B cell (primary cell): ENCODE measurements at regions not wholly inside any gene's neighbourhood (a gene's known extent, or its start where the extent isn't known, plus 50 kb on each side); places are given as distances from the start of the nearest gene placed in this dataset.

Source experiments
- ATAC-seq: fragments of 200-7000 bp; cut with Tn5 transposase; one replicate; pipeline ENCODE4 v1.10.0; 2021; ENCODE audit warnings: low read depth, mild to moderate bottlenecking, moderate number of reproducible peaks, moderate library complexity
- CTCF ChIA-PET: fragments of 350-600 bp; sonication (Branson Sonifier 250); formaldehyde crosslinking; loops from one replicate; lab custom pipeline; 2021; ENCODE audit warnings: antibody characterized with exemption, inconsistent platforms; lab: Charles Lee
- POLR2A ChIA-PET: fragments of 350-600 bp; sonication (Branson Sonifier 250); formaldehyde crosslinking; loops from one replicate; lab custom pipeline; 2021; ENCODE audit warnings: antibody characterized with exemption; lab: Charles Lee
- DNase-seq: peaks from one replicate; pipeline ENCODE4 v3.0.0; 2013
- H2AFZ ChIP-seq: 2 replicates; pipeline ENCODE4 v1.6.1; 2012; ENCODE audit warnings: mild to moderate bottlenecking, low read depth, low read length; ENCODE audit not compliant: insufficient read depth, poor library complexity, severe bottlenecking
- H3K27ac ChIP-seq, 2 donors: 1 replicate in 1 of 2; 2 replicates in 1 of 2; pipeline ENCODE4 v1.5.1; 2012 to 2013; ENCODE audit warnings: low read length in 2 of 2, mild to moderate bottlenecking in 2 of 2, moderate library complexity in 1 of 2
- H3K27me3 ChIP-seq, 4 experiments: fragments of 200-600 bp in 1 of 4; sonication (generic) in 1 of 4; replicated peaks in 1 of 4; 1 replicate in 2 of 4; 2 replicates in 2 of 4; pipeline versions ENCODE4 v1.6.1 to v1.7.0; 2013 to 2016; ENCODE audit warnings: low read length in 3 of 4, mild to moderate bottlenecking in 2 of 4, mixed read lengths in 1 of 4, moderate library complexity in 1 of 4; ENCODE audit not compliant: insufficient read depth in 4 of 4, control insufficient read depth in 3 of 4; ENCODE audit errors: control extremely low read depth in 1 of 4
- H3K36me3 ChIP-seq, 2 experiments: replicated peaks in 1 of 2; 1 replicate in 1 of 2; 2 replicates in 1 of 2; pipeline versions ENCODE4 v1.6.1 to v1.7.1; 2013; ENCODE audit warnings: low read length in 1 of 2; ENCODE audit not compliant: insufficient read depth in 2 of 2, control insufficient read depth in 1 of 2; ENCODE audit errors: control extremely low read depth in 1 of 2, extremely low read depth in 1 of 2
- H3K4me1 ChIP-seq, 2 donors: fragments of 200-600 bp in 1 of 2; sonication (generic) in 1 of 2; 1 replicate in 1 of 2; 2 replicates in 1 of 2; pipeline versions ENCODE4 v1.5.1 to v1.6.1; 2013 to 2017; ENCODE audit warnings: low read length in 2 of 2; ENCODE audit not compliant: control insufficient read depth in 2 of 2, insufficient read depth in 2 of 2
- H3K4me2 ChIP-seq: replicated peaks from 2 replicates; pipeline ENCODE3; 2012; ENCODE audit warnings: mild to moderate bottlenecking, low read depth, low read length; ENCODE audit not compliant: poor library complexity, severe bottlenecking
- H3K4me3 ChIP-seq, 5 experiments: fragments of 200-600 bp in 1 of 5; sonication (generic) in 1 of 5; 1 replicate in 3 of 5; 2 replicates in 2 of 5; pipeline versions ENCODE4 v1.5.1 to v1.7.0; 2011 to 2016; ENCODE audit warnings: low read length in 4 of 5, mild to moderate bottlenecking in 4 of 5, low read depth in 2 of 5, control low read depth in 1 of 5, moderate library complexity in 1 of 5; ENCODE audit not compliant: insufficient read depth in 1 of 5; ENCODE audit errors: control extremely low read depth in 1 of 5, extremely low read depth in 1 of 5
- H3K79me2 ChIP-seq: fragments of 200-600 bp; sonication (generic); one replicate; pipeline ENCODE4 v1.6.0; 2016; ENCODE audit warnings: low read length; ENCODE audit not compliant: control insufficient read depth, insufficient read depth
- H3K9ac ChIP-seq: fragments of 200-600 bp; sonication (generic); 2 replicates; pipeline ENCODE4 v1.6.1; 2017; ENCODE audit warnings: mild to moderate bottlenecking, low read length, moderate library complexity
- H3K9me3 ChIP-seq, 3 donors: one replicate each; pipeline versions ENCODE4 v1.6.1 to v1.7.1; 2013; ENCODE audit warnings: low read length in 2 of 3; ENCODE audit not compliant: control insufficient read depth in 2 of 3, insufficient read depth in 1 of 3; ENCODE audit errors: control extremely low read depth in 1 of 3
- H4K20me1 ChIP-seq: 2 replicates; pipeline ENCODE4 v1.6.0; 2012; ENCODE audit warnings: mild to moderate bottlenecking, low read length; ENCODE audit not compliant: insufficient read depth, control insufficient read depth, poor library complexity, severe bottlenecking
- H3K27ac Mint-ChIP-seq: one replicate; pipeline ENCODE4 v1.8.0; 2021; ENCODE audit warnings: mixed read lengths
- H3K27me3 Mint-ChIP-seq: one replicate; pipeline ENCODE4 v1.8.0; 2021; ENCODE audit warnings: mixed read lengths
- H3K4me1 Mint-ChIP-seq: one replicate; pipeline ENCODE4 v1.8.0; 2021; ENCODE audit warnings: mixed read lengths
- H3K4me3 Mint-ChIP-seq: one replicate; pipeline ENCODE4 v1.8.0; 2021; ENCODE audit warnings: mixed read lengths
- H3K9me3 Mint-ChIP-seq: one replicate; pipeline ENCODE4 v1.8.0; 2022; ENCODE audit warnings: mixed read lengths; ENCODE audit not compliant: insufficient read depth
- CTCF ChIP-seq: fragments of 200-600 bp; IDR thresholded peaks from one replicate; pipeline ENCODE4 v1.8.0; 2022; ENCODE audit warnings: antibody characterized with exemption, mild to moderate bottlenecking
- EZH2 ChIP-seq: IDR thresholded peaks from 2 replicates; pipeline ENCODE4 v1.6.1; 2012; ENCODE audit warnings: borderline replicate concordance, low read depth, mild to moderate bottlenecking, moderate library complexity, low read length; ENCODE audit not compliant: insufficient read depth, poor library complexity, severe bottlenecking
- WGBS: methylation state at CpG from one replicate; pipeline ENCODE4 v1.1.5; 2013; ENCODE audit warnings: missing lambda C conversion rate; ENCODE audit not compliant: insufficient coverage; 5-methylcytosine and 5-hydroxymethylcytosine counted together
- intact Hi-C: fragments of 100-400 bp; cut with micrococcal nuclease; formaldehyde crosslinking; loops from one replicate; pipeline ENCODE4 v1.10.0; 2022

GRCh38 chr21:22253761-22254160 is 1255.6 kb downstream of the NCAM2 start:
- Mint-ChIP-seq H3K27me3 (no peaks in the 10 kb centered on the region), H3K4me3 (no peak overlapping the region), H3K27ac (no peak overlapping the region), H3K4me1 (no peaks in the 10 kb centered on the region), H3K9me3 (no peaks in the 10 kb centered on the region)
- no peak overlapping the region for H3K4me3 ChIP-seq
- no peaks in the 10 kb centered on the region for H3K36me3 ChIP-seq
- TF ChIP-seq EZH2 (no peak), CTCF (no peak)
- ATAC-seq (no peak), DNase-seq (no peak)
- H3K9me3 ChIP-seq = peaks cover 0 to 4% (median 0%) of the 10 kb centered on the region in 3 donors
- intact Hi-C loops = no loop called here
- no peaks in the 10 kb centered on the region for H4K20me1 ChIP-seq
- ChIA-PET CTCF (no interaction called here), POLR2A (no interaction called here)
- no peak overlapping the region for H2AFZ ChIP-seq
- H3K4me2 ChIP-seq = no peak overlapping the region
- H3K4me1 ChIP-seq = no peaks in the 10 kb centered on the region
- H3K27ac ChIP-seq = no peak overlapping the region
- H3K9ac ChIP-seq = no peak overlapping the region
- H3K27me3 ChIP-seq = no peaks in the 10 kb centered on the region
- WGBS = no CpG with 5 or more reads among the region's 2 CpGs
- H3K79me2 ChIP-seq = no peaks in the 10 kb centered on the region

- no peaks in the 10 kb centered on the region for H3K9me3 Mint-ChIP-seq
Observed at GRCh38 chr21:22258821-22259220, 1260.6 kb downstream of the NCAM2 start.

More at GRCh38 chr21:22258821-22259220, 1260.6 kb downstream of the NCAM2 start:
- Histone ChIP-seq H3K36me3 (no peaks in the 10 kb centered on the region), H3K4me3 (no peak overlapping the region), H3K4me1 (no peaks in the 10 kb centered on the region), H3K27me3 (no peaks in the 10 kb centered on the region), H3K79me2 (no peaks in the 10 kb centered on the region), H3K4me2 (no peak overlapping the region), H3K9ac (no peak overlapping the region), H3K27ac (no peak overlapping the region), H3K9me3 (peaks cover 0 to 4% (median 0%) of the 10 kb centered on the region in 3 donors), H2AFZ (no peak overlapping the region), H4K20me1 (no peaks in the 10 kb centered on the region)
- CTCF ChIA-PET = no interaction called here
- Mint-ChIP-seq H3K4me3 (no peak overlapping the region), H3K27ac (no peak overlapping the region), H3K27me3 (no peaks in the 10 kb centered on the region), H3K4me1 (no peaks in the 10 kb centered on the region)
- POLR2A ChIA-PET = no interaction called here
- no peak for ATAC-seq
- WGBS = no CpG with 5 or more reads among the region's 1 CpG
- intact Hi-C loops = no loop called here
- no peak for TF ChIP-seq CTCF
- TF ChIP-seq EZH2 = no peak
- DNase-seq = no peak
